ENCODE measurements at regions not wholly inside any gene's neighbourhood (a gene's known extent, or its start where the extent isn't known, plus 50 kb on each side); places are given as distances from the start of the nearest gene placed in this dataset.

DNA sequence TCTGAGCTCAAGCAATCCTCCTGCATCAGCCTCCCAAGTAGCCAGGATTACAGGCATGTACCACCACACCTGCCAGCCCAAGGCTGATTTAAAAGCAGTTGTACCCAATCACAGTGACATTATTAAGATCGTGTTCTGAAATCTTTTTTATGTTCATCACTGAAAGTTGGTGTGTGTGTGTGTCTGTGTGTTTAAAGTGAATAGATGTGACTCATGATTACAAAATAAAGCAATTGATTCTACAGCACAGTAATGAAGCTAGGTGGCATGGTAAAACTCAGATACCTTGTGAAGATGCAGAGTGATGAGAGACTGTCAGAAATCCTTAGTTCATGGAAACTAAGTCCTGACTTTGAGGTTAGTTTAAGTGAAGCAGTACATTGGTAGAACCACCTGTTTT, 74.2 kb upstream of the ATP2B1 start:
- TF ChIP-seq, protein P1, sequence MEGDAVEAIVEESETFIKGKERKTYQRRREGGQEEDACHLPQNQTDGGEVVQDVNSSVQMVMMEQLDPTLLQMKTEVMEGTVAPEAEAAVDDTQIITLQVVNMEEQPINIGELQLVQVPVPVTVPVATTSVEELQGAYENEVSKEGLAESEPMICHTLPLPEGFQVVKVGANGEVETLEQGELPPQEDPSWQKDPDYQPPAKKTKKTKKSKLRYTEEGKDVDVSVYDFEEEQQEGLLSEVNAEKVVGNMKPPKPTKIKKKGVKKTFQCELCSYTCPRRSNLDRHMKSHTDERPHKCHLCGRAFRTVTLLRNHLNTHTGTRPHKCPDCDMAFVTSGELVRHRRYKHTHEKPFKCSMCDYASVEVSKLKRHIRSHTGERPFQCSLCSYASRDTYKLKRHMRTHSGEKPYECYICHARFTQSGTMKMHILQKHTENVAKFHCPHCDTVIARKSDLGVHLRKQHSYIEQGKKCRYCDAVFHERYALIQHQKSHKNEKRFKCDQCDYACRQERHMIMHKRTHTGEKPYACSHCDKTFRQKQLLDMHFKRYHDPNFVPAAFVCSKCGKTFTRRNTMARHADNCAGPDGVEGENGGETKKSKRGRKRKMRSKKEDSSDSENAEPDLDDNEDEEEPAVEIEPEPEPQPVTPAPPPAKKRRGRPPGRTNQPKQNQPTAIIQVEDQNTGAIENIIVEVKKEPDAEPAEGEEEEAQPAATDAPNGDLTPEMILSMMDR (IDR thresholded peaks at IDR 0.05) = no peak
- TF ChIP-seq POLR2A (IDR thresholded peaks at IDR 0.05) = no peak
